Endothelial cell (in vitro differentiated cells): ENCODE measurements at regions not wholly inside any gene's neighbourhood (a gene's known extent, or its start where the extent isn't known, plus 50 kb on each side); places are given as distances from the start of the nearest gene placed in this dataset.

ENCODE experiments used
- DNase-seq: peaks from one replicate; pipeline ENCODE4 v3.0.0; 2021; ENCODE audit warnings: low spot score
- H3K27ac Mint-ChIP-seq: one replicate; pipeline ENCODE4 v1.8.0; 2021; ENCODE audit warnings: mixed read lengths, inconsistent platforms; ENCODE audit not compliant: unreplicated experiment
- H3K27me3 Mint-ChIP-seq: one replicate; pipeline ENCODE4 v1.8.0; 2021; ENCODE audit warnings: mild to moderate bottlenecking, moderate library complexity, mixed read lengths, inconsistent platforms; ENCODE audit not compliant: unreplicated experiment
- H3K36me3 Mint-ChIP-seq: one replicate; pipeline ENCODE4 v1.8.0; 2021; ENCODE audit warnings: mild to moderate bottlenecking, low read depth, mixed read lengths, inconsistent platforms; ENCODE audit not compliant: unreplicated experiment
- H3K4me1 Mint-ChIP-seq: one replicate; pipeline ENCODE4 v1.8.0; 2021; ENCODE audit warnings: mild to moderate bottlenecking, mixed read lengths, inconsistent platforms; ENCODE audit not compliant: unreplicated experiment
- H3K4me3 Mint-ChIP-seq: one replicate; pipeline ENCODE4 v1.8.0; 2021; ENCODE audit warnings: mild to moderate bottlenecking, mixed read lengths, inconsistent platforms; ENCODE audit not compliant: unreplicated experiment
- H3K9me3 Mint-ChIP-seq: one replicate; pipeline ENCODE4 v1.8.0; 2021; ENCODE audit warnings: mixed read lengths, inconsistent platforms; ENCODE audit not compliant: unreplicated experiment
- CTCF ChIP-seq: fragments of 200-600 bp; sonication (generic); IDR thresholded peaks from one replicate; pipeline ENCODE4 v1.5.0; 2021; ENCODE audit warnings: antibody characterized with exemption; ENCODE audit not compliant: unreplicated experiment

DNA sequence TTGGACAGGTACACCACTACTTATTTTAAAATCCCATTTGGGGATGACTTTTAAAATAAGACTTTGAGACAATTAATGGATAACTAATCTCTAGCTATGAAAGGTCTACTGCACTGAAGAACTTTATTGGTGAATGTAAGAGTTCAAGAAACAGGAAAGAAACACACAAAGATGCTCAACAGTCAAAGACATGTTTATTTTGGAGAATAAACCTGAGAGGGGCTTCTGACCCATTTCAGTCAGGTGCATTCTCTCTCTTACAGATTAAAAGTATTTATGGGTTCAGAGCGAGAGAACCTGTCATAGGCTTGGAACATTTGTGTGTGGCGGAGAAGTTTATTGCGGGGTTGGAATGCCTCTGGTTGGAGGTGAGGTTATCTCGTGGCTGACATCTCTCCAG, 94.3 kb upstream of the USP29 start:
- peaks cover 14% of the 10 kb centered on the region for H3K36me3 Mint-ChIP-seq
- TF ChIP-seq CTCF, result no peak
- no peak overlapping the region for H3K4me3 Mint-ChIP-seq
- no peak for DNase-seq
- H3K9me3 Mint-ChIP-seq, result peaks cover 27% of the 10 kb centered on the region
- peaks cover 11% of the 10 kb centered on the region for H3K27me3 Mint-ChIP-seq
- no peak overlapping the region for H3K27ac Mint-ChIP-seq
- H3K4me1 Mint-ChIP-seq, result no peaks in the 10 kb centered on the region

- Mint-ChIP-seq H3K36me3 (peaks cover 13% of the 10 kb centered on the region), H3K27me3 (peaks cover 11% of the 10 kb centered on the region), H3K4me3 (no peak overlapping the region), H3K27ac (no peak overlapping the region), H3K4me1 (no peaks in the 10 kb centered on the region), H3K9me3 (peaks cover 29% of the 10 kb centered on the region)
- no peak for DNase-seq
- TF ChIP-seq CTCF, result no peak
Observed at GRCh38 chr19:57026476-57026875, 93.3 kb upstream of the USP29 start.

DNA sequence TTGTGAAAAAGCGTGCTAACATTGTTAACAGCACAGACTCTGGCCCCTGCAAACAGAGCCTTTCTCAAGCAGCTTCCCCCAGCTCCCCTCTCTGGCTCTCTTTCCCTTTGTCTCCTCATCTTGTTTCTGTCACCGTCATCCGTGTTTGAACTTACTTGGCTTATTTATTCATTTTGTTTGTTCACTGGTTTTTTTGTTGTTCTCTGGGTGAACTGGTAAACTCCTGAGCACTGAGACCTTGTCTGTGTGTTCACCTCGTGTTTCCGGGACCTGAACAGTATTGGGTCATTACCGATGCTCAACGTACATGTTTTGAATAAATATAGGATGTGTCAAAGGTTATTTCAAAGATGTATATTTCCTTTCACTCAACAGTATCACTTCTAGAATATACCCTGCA, 92.4 kb upstream of the USP29 start:
- DNase-seq, result no peak

DNA sequence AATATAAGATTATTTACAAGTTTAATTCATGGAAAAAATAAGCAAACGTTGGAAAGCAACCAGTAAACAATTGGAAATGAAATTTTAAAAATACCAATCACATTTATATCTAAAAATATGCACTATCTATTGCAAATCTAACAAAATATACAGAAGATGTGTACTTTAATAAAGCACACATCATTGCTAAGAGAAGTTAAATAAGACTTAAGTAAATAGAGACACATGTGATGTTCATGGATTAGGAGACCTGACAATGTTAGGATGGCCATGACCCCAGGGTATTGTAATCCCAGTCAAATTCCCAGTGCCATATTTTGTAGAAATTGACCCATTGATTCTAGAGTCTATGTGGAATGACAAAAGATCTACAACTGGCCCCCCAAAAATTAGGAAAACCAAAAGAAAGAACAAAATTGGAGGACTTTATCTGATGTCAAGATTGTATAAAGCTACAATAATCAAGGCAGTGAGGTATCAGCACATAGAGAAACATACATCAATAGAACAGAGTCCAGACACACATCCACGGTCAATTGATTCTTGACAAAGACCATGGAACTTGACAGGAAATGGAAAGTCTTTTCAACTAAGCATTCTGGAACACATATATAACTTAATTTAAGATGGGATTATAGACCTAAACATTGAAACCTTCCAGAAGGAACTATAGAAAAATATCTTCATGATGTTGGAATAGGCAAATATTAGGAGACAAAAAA, 90.8 kb upstream of the USP29 start:
- Mint-ChIP-seq H3K4me1 (no peaks in the 10 kb centered on the region), H3K36me3 (peaks cover 7% of the 10 kb centered on the region), H3K9me3 (peaks cover 32% of the 10 kb centered on the region), H3K27ac (no peak overlapping the region), H3K4me3 (no peak overlapping the region), H3K27me3 (peaks cover 8% of the 10 kb centered on the region)
- DNase-seq, result no peak
- TF ChIP-seq CTCF, result no peak

More for the DNA sequence above, 92.4 kb upstream of the USP29 start:
- H3K4me1 Mint-ChIP-seq, result no peaks in the 10 kb centered on the region
- no peak for TF ChIP-seq CTCF
- H3K9me3 Mint-ChIP-seq, result peaks cover 33% of the 10 kb centered on the region
- peaks cover 10% of the 10 kb centered on the region for H3K36me3 Mint-ChIP-seq
- no peak overlapping the region for H3K4me3 Mint-ChIP-seq
- H3K27me3 Mint-ChIP-seq, result peaks cover 11% of the 10 kb centered on the region
- H3K27ac Mint-ChIP-seq, result no peak overlapping the region

- Mint-ChIP-seq H3K36me3 (peaks cover 13% of the 10 kb centered on the region), H3K27me3 (peaks cover 6% of the 10 kb centered on the region), H3K9me3 (peaks cover 37% of the 10 kb centered on the region), H3K4me3 (no peak overlapping the region), H3K27ac (no peak overlapping the region), H3K4me1 (no peaks in the 10 kb centered on the region)
- TF ChIP-seq CTCF, result no peak
- DNase-seq, result no peak
Observed at GRCh38 chr19:57031106-57031505, 88.7 kb upstream of the USP29 start.
